ENCODE measurements at regions not wholly inside any gene's neighbourhood (a gene's known extent, or its start where the extent isn't known, plus 50 kb on each side); places are given as distances from the start of the nearest gene placed in this dataset.

DNA sequence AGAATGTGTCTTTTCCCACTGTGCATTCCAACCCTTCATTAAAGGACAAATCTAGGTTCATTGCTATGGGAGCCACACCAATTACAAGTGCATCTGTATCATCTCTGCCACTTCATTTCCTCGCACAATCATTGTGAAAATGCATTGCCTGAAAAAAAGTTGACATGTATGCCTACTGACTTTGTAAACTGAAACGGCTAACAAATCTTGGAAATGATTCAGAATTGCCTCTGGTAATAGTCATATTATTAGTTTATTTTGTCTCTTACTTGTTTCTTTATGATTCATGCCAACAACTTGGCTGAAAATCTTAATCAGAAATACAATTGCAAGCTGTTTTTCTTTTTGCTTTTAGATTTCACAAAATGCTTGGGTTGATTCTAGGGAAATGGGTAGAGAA lies 497.1 kb downstream of the ZIC1 start:
- TF ChIP-seq POLR2A (IDR thresholded peaks at IDR 0.05; ENCODE audit: low read depth, low read length) = no peak
- TF ChIP-seq PAX5 (IDR thresholded peaks at IDR 0.05; ENCODE audit: insufficient read depth, low read length, severe bottlenecking) = no peak

All from GM12891 (cell line).